Heart right ventricle (tissue), 16 donors: ENCODE measurements at regions not wholly inside any gene's neighbourhood (a gene's known extent, or its start where the extent isn't known, plus 50 kb on each side); places are given as distances from the start of the nearest gene placed in this dataset.

Experiments used
- ATAC-seq, 8 donors: fragments of 200-7000 bp; cut with Tn5 transposase; one replicate each; pipeline ENCODE4 v1.9.1; 2020; ENCODE audit warnings: mild to moderate bottlenecking in 8 of 8, moderate library complexity in 8 of 8, moderate number of reproducible peaks in 1 of 8
- DNase-seq, 2 donors: peaks; one replicate each; pipeline ENCODE4 v3.0.0-alpha.2; 2020
- H3K27ac ChIP-seq, 10 donors: fragments of 200-600 bp; sonication (generic) in 2 of 10; one replicate each; pipeline versions ENCODE4 v1.5.0 to v1.8.0; 2020 to 2022; ENCODE audit warnings: mild to moderate bottlenecking in 3 of 10
- H3K27me3 ChIP-seq, 7 donors: fragments of 200-600 bp; one replicate each; pipeline ENCODE4 v1.8.0; 2021 to 2022; ENCODE audit warnings: mild to moderate bottlenecking in 2 of 7
- H3K36me3 ChIP-seq, 9 donors: fragments of 200-600 bp; sonication (generic) in 1 of 9; one replicate each; pipeline versions ENCODE4 v1.5.0 to v1.8.0; 2020 to 2022; ENCODE audit warnings: mild to moderate bottlenecking in 2 of 9
- H3K4me1 ChIP-seq, 9 donors: fragments of 200-600 bp; sonication (generic) in 1 of 9; one replicate each; pipeline versions ENCODE4 v1.5.0 to v1.8.0; 2020 to 2022; ENCODE audit warnings: mild to moderate bottlenecking in 4 of 9
- H3K4me3 ChIP-seq, 10 donors: fragments of 200-600 bp; sonication (generic) in 2 of 10; one replicate each; pipeline versions ENCODE4 v1.5.0 to v1.8.0; 2020 to 2022; ENCODE audit warnings: mild to moderate bottlenecking in 7 of 10, moderate library complexity in 2 of 10
- H3K9me3 ChIP-seq, 11 donors: fragments of 200-600 bp in 10 of 11; sonication (generic) in 2 of 11; one replicate each; pipeline versions ENCODE4 v1.5.0 to v1.8.0; 2013 to 2022; ENCODE audit warnings: mild to moderate bottlenecking in 2 of 11, control low read depth in 1 of 11, moderate library complexity in 1 of 11
- WGBS, 2 donors: extraction: QIAGEN DNeasy Blood & Tissue Kit; methylation state at CpG; one replicate each; pipeline ENCODE4 v1.1.7; 2013; ENCODE audit warnings: inconsistent platforms in 1 of 2; 5-methylcytosine and 5-hydroxymethylcytosine counted together
- intact Hi-C, 10 donors: fragments of 100-400 bp; cut with DNase I; formaldehyde crosslinking; loops; one replicate each; pipeline versions ENCODE4 v1.11.1 to v1.14.2; 2022
- TF ChIP-seq, protein P1 (sequence below), 9 donors: fragments of 200-600 bp; sonication (generic) in 2 of 9; IDR thresholded peaks; one replicate each; pipeline versions ENCODE4 v1.5.0 to v1.8.0; 2021 to 2022; ENCODE audit warnings: antibody characterized with exemption in 9 of 9, mild to moderate bottlenecking in 5 of 9, moderate library complexity in 1 of 9
- donor health status: Arrhythmogenic right ventricular cardiomyopathy.
- donor health status: ischemic (EF 13 %, LVEDD 7.1; RV severe dilation, severe dysfunction).
- donor health status: healthy with polysubstance abuse.
- donor health status: DM: no; HTN: yes; CAD: no.
- donor health status: DM: no; HTN: no; CAD: no.
- donor health status: ischemic (EF 25% LVEDD 6.9; RV normal size, moderate dysfunction).
- donor health status: ischemic (EF 25% LVEDD 5.7; RV mildly dilated, moderate dysfunction).
- donor health status: healthy.
- donor health status: DM: yes; HTN: yes; CAD: no.
- donor health status: Ischemic cardiomyopathy.
- donor health status: ischemic (EF 35%, LVEDD 5.7; RV mildly dilated, moderate dysfunction).
- donor health status: nonischemic (EF 11% LVEDD 7.7; RV severe dilation, severe dysfunction).
- donor health status: DM: yes; HTN: yes; CAD: no.
- donor health status: PGD.
- donor health status: ischemic (EF 29% LVEDD 5.4; RV normal size, mild dysfunction).
- donor health status: nonischemic (EF 23%, LVEDD 6.1; RV moderate dilation, normal function).

GRCh38 chr17:68185820-68186219, 62.0 kb upstream of the AMZ2 start:
- 96 to 100% methylated on average over 2 of the region's 2 CpGs for WGBS, 2 donors
- intact Hi-C loops, result no loop called here

DNA sequence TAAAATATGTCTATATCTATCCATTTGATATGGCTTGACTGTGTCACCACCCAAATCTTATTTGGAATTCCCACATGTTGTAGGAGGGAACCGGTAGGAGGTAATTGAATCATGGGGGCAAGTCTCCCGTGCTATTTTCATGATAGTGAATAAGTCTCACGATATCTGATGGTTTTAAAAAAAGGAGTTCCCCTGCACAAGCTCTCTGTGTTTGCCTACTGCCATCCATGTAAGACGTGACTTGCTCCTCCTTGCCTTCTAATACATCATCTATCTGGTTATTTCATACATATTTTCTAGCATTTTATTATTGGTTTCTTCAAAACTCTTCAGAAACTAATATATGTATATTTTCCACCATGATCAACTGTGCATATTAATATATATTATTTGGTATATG, 57.3 kb upstream of the AMZ2 start:
- Histone ChIP-seq H3K4me3 (no peak overlapping the region), H3K9me3 (no peaks in the 10 kb centered on the region), H3K4me1 (no peaks in the 10 kb centered on the region), H3K36me3 (no peaks in the 10 kb centered on the region), H3K27me3 (peaks cover 0 to 23% (median 5%) of the 10 kb centered on the region in 7 donors), H3K27ac (no peak overlapping the region)
- DNase-seq (no peak), ATAC-seq (no peak)
- TF ChIP-seq, protein P1, sequence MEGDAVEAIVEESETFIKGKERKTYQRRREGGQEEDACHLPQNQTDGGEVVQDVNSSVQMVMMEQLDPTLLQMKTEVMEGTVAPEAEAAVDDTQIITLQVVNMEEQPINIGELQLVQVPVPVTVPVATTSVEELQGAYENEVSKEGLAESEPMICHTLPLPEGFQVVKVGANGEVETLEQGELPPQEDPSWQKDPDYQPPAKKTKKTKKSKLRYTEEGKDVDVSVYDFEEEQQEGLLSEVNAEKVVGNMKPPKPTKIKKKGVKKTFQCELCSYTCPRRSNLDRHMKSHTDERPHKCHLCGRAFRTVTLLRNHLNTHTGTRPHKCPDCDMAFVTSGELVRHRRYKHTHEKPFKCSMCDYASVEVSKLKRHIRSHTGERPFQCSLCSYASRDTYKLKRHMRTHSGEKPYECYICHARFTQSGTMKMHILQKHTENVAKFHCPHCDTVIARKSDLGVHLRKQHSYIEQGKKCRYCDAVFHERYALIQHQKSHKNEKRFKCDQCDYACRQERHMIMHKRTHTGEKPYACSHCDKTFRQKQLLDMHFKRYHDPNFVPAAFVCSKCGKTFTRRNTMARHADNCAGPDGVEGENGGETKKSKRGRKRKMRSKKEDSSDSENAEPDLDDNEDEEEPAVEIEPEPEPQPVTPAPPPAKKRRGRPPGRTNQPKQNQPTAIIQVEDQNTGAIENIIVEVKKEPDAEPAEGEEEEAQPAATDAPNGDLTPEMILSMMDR (IDR thresholded peaks at IDR 0.05), result no peak
- 88 to 94% methylated on average over 4 of the region's 4 CpGs for WGBS, 2 donors
- intact Hi-C loops, result no loop called here

More at GRCh38 chr17:68185820-68186219, 62.0 kb upstream of the AMZ2 start:
- DNase-seq (no peak), ATAC-seq (no peak)
- H3K4me1 ChIP-seq, result no peaks in the 10 kb centered on the region
- no peak overlapping the region for H3K27ac ChIP-seq
- TF ChIP-seq, protein P1 (IDR thresholded peaks at IDR 0.05), result no peak
- H3K4me3 ChIP-seq, result no peak overlapping the region
- H3K9me3 ChIP-seq, result no peaks in the 10 kb centered on the region
- H3K36me3 ChIP-seq, result no peaks in the 10 kb centered on the region
- no peaks in the 10 kb centered on the region for H3K27me3 ChIP-seq

DNA sequence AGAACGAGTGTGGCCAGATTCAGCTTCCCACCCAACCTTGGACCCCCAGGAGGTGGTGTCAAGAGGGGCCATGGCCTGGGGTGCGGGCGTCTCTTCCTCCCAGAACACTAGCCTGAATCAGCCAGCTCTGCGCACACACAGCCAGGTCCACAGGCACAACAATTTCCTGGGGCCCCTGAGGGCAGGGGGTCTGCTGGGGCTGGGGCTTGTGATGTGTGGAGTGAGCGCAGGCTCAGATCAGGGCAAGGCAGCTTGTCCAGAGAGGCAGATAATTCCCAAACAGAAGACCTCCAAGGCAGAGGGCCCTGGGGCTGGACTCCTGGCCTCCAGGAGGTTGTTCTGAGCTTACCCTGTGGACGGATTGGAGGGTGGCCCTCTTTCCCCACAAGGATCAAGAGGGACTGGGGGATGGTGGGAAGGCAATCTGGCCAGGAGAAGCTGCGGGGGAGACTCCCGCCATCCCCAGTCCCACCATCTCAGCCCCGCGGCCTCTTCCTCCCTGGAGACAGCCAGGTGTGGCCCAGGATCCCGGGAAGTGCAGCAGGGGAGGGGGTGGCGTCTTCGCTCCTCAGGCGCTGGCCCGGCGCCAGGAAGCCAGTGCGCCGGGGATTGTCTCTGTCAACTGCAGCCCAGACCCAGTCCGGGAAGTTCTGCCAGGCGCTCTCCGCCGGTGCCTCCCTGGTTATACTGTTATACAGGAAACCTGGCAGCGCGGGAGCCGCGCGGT, 52.0 kb upstream of the AMZ2 start:
- Histone ChIP-seq H3K27ac (no peak overlapping the region), H3K4me3 (peak overlapping the region; percentile 34 to 61 (median 49)), H3K9me3 (no peaks in the 10 kb centered on the region), H3K36me3 (no peaks in the 10 kb centered on the region), H3K4me1 (peaks cover 15 to 50% (median 50%) of the 10 kb centered on the region in 9 donors), H3K27me3 (peaks cover 27 to 75% (median 52%) of the 10 kb centered on the region in 7 donors)
- ATAC-seq (peak in 5 of 8 donors; percentile 6 to 15 (median 14)), DNase-seq (peak in 1 of 2 donors; percentile 33)
- intact Hi-C loops, result no loop called here
- TF ChIP-seq, protein P1 (IDR thresholded peaks at IDR 0.05), result no peak
- 12 to 17% methylated on average over 27 of the region's 27 CpGs for WGBS, 2 donors

- TF ChIP-seq, protein P1 (IDR thresholded peaks at IDR 0.05), result no peak
- Histone ChIP-seq H3K27me3 (peaks cover 27 to 80% (median 52%) of the 10 kb centered on the region in 7 donors), H3K27ac (no peak overlapping the region), H3K4me1 (peaks cover 15 to 56% (median 53%) of the 10 kb centered on the region in 9 donors), H3K36me3 (no peaks in the 10 kb centered on the region), H3K4me3 (peak overlapping the region; percentile 34 to 61 (median 49)), H3K9me3 (no peaks in the 10 kb centered on the region)
- peak in 2 of 8 donors; percentile 3 to 4 for ATAC-seq
- WGBS, 2 donors, result 1% methylated on average over 62 to 63 of the region's 63 CpGs
- no peak for DNase-seq
- intact Hi-C loops, result no loop called here
These were observed 51.3 kb upstream of the AMZ2 start for GRCh38 chr17:68196394-68197090.
